ENCODE measurements at regions not wholly inside any gene's neighbourhood (a gene's known extent, or its start where the extent isn't known, plus 50 kb on each side); places are given as distances from the start of the nearest gene placed in this dataset.

DNA sequence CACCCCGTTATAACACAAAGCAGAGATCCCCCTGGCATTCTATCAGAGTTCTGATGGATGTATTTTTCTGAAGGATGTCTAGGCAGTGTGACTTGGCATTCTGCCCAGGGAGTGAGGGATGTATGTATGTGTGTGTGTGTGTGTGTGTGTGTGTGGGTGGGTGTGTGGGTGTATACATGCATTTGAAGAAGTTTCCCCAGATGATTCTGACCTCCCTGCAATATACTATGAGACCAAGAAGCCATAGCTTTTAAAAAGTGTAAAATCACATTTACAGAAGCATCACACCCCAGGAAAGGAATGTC is 59.7 kb upstream of the NAP1L1 start:
- no peak for TF ChIP-seq EP300 (conservative IDR thresholded peaks at IDR 0.05; ENCODE audit: poor library complexity, severe bottlenecking)
- TF ChIP-seq, protein P1, sequence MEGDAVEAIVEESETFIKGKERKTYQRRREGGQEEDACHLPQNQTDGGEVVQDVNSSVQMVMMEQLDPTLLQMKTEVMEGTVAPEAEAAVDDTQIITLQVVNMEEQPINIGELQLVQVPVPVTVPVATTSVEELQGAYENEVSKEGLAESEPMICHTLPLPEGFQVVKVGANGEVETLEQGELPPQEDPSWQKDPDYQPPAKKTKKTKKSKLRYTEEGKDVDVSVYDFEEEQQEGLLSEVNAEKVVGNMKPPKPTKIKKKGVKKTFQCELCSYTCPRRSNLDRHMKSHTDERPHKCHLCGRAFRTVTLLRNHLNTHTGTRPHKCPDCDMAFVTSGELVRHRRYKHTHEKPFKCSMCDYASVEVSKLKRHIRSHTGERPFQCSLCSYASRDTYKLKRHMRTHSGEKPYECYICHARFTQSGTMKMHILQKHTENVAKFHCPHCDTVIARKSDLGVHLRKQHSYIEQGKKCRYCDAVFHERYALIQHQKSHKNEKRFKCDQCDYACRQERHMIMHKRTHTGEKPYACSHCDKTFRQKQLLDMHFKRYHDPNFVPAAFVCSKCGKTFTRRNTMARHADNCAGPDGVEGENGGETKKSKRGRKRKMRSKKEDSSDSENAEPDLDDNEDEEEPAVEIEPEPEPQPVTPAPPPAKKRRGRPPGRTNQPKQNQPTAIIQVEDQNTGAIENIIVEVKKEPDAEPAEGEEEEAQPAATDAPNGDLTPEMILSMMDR (IDR thresholded peaks at IDR 0.05; ENCODE audit: poor library complexity, severe bottlenecking): no peak
- TF ChIP-seq MXI1 (conservative IDR thresholded peaks at IDR 0.05; ENCODE audit: poor library complexity, severe bottlenecking): no peak
- TF ChIP-seq, protein P2, sequence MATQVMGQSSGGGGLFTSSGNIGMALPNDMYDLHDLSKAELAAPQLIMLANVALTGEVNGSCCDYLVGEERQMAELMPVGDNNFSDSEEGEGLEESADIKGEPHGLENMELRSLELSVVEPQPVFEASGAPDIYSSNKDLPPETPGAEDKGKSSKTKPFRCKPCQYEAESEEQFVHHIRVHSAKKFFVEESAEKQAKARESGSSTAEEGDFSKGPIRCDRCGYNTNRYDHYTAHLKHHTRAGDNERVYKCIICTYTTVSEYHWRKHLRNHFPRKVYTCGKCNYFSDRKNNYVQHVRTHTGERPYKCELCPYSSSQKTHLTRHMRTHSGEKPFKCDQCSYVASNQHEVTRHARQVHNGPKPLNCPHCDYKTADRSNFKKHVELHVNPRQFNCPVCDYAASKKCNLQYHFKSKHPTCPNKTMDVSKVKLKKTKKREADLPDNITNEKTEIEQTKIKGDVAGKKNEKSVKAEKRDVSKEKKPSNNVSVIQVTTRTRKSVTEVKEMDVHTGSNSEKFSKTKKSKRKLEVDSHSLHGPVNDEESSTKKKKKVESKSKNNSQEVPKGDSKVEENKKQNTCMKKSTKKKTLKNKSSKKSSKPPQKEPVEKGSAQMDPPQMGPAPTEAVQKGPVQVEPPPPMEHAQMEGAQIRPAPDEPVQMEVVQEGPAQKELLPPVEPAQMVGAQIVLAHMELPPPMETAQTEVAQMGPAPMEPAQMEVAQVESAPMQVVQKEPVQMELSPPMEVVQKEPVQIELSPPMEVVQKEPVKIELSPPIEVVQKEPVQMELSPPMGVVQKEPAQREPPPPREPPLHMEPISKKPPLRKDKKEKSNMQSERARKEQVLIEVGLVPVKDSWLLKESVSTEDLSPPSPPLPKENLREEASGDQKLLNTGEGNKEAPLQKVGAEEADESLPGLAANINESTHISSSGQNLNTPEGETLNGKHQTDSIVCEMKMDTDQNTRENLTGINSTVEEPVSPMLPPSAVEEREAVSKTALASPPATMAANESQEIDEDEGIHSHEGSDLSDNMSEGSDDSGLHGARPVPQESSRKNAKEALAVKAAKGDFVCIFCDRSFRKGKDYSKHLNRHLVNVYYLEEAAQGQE (IDR thresholded peaks at IDR 0.05; ENCODE audit: borderline replicate concordance): no peak
- no peak for TF ChIP-seq POLR2AphosphoS5 (IDR thresholded peaks at IDR 0.05)
- TF ChIP-seq EZH2 (IDR thresholded peaks at IDR 0.05; ENCODE audit: borderline replicate concordance, insufficient read depth, low read length, poor library complexity, severe bottlenecking): no peak
- no peak for TF ChIP-seq TAF1 (IDR thresholded peaks at IDR 0.05; ENCODE audit: low read depth)
- no peak for TF ChIP-seq SMC3 (conservative IDR thresholded peaks at IDR 0.05; ENCODE audit: poor library complexity)

All from neural cell (in vitro differentiated cells).